ENCODE measurements at regions not wholly inside any gene's neighbourhood (a gene's known extent, or its start where the extent isn't known, plus 50 kb on each side); places are given as distances from the start of the nearest gene placed in this dataset.

GRCh38 chr14:48035836-48036235 lies 360.4 kb upstream of the MDGA2 start:
- 70% methylated on average over 8 of the region's 8 CpGs for WGBS
- H3K4me1 ChIP-seq (ENCODE audit: control insufficient read depth in 4 of 4, insufficient read depth in 4 of 4, low read length in 3 of 4): no peaks in the 10 kb centered on the region

GRCh38 chr14:48027115-48027514 lies 351.7 kb upstream of the MDGA2 start:
- Histone ChIP-seq H3K4me1 (ENCODE audit: control insufficient read depth in 4 of 4, insufficient read depth in 4 of 4, low read length in 3 of 4) (no peaks in the 10 kb centered on the region), H3K36me3 (ENCODE audit: control insufficient read depth in 4 of 4, insufficient read depth in 3 of 4, low read depth in 1 of 4, low read length in 3 of 4) (no peaks in the 10 kb centered on the region), H3K9ac (ENCODE audit: low read depth in 1 of 2, low read length in 2 of 2) (no peak overlapping the region), H3K27me3 (ENCODE audit: control insufficient read depth in 4 of 4, insufficient read depth in 4 of 4, low read length in 3 of 4) (no peaks in the 10 kb centered on the region), H3K27ac (ENCODE audit: low read depth in 1 of 2, low read length in 2 of 2) (no peak overlapping the region), H3K9me3 (ENCODE audit: control insufficient read depth in 4 of 4, low read length in 3 of 4) (no peaks in the 10 kb centered on the region), H3K4me3 (ENCODE audit: low read depth in 1 of 3, low read length in 3 of 3) (no peak overlapping the region)
- no peak for TF ChIP-seq YY1 (IDR thresholded peaks at IDR 0.05)
- no peak for TF ChIP-seq FOXA1 (IDR thresholded peaks at IDR 0.05)
- TF ChIP-seq GABPA (IDR thresholded peaks at IDR 0.05 in 1 of 2, conservative IDR thresholded peaks at IDR 0.05 in 1 of 2): no peak
- no peak for TF ChIP-seq SP1 (IDR thresholded peaks at IDR 0.05)
- TF ChIP-seq REST (IDR thresholded peaks at IDR 0.05): no peak
- no peak for TF ChIP-seq TAF1 (conservative IDR thresholded peaks at IDR 0.05)
- no peak for TF ChIP-seq NR2F2 (IDR thresholded peaks at IDR 0.05)
- TF ChIP-seq HNF4A (conservative IDR thresholded peaks at IDR 0.05): no peak
- no peak for TF ChIP-seq JUND (IDR thresholded peaks at IDR 0.05)
- no peak for TF ChIP-seq ATF3 (IDR thresholded peaks at IDR 0.05)
- 75% methylated on average over 2 of the region's 2 CpGs for WGBS
- DNase-seq (ENCODE audit: low spot score): no peak

More at GRCh38 chr14:48035836-48036235, 360.4 kb upstream of the MDGA2 start:
- no peak for TF ChIP-seq NR2F2 (IDR thresholded peaks at IDR 0.05)
- no peak for TF ChIP-seq FOXA1 (IDR thresholded peaks at IDR 0.05)
- no peak for TF ChIP-seq HNF4G (IDR thresholded peaks at IDR 0.05)
- TF ChIP-seq ZBTB33 (IDR thresholded peaks at IDR 0.05): no peak
- no peak for TF ChIP-seq CTCF (IDR thresholded peaks at IDR 0.05; ENCODE audit: low read depth, low read length, missing input control)
- TF ChIP-seq HNF4A (conservative IDR thresholded peaks at IDR 0.05): no peak
- no peak for TF ChIP-seq FOXA2 (IDR thresholded peaks at IDR 0.05)
- no peak for TF ChIP-seq MAX (IDR thresholded peaks at IDR 0.05)
- no peak for TF ChIP-seq RAD21 (IDR thresholded peaks at IDR 0.05)
- no peak for TF ChIP-seq SP1 (IDR thresholded peaks at IDR 0.05)
- no peak for TF ChIP-seq TAF1 (conservative IDR thresholded peaks at IDR 0.05)
- no peak for TF ChIP-seq GABPA (IDR thresholded peaks at IDR 0.05 in 1 of 2, conservative IDR thresholded peaks at IDR 0.05 in 1 of 2)
- TF ChIP-seq JUND (IDR thresholded peaks at IDR 0.05): no peak
- no peak for TF ChIP-seq ATF3 (IDR thresholded peaks at IDR 0.05)
- no peak for TF ChIP-seq YY1 (IDR thresholded peaks at IDR 0.05)
- Histone ChIP-seq H3K27ac (ENCODE audit: low read depth in 1 of 2, low read length in 2 of 2) (no peak overlapping the region), H3K9me3 (ENCODE audit: control insufficient read depth in 4 of 4, low read length in 3 of 4) (peaks cover 0 to 3% (median 0%) of the 10 kb centered on the region in 4 donors), H3K27me3 (ENCODE audit: control insufficient read depth in 4 of 4, insufficient read depth in 4 of 4, low read length in 3 of 4) (no peaks in the 10 kb centered on the region), H3K9ac (ENCODE audit: low read depth in 1 of 2, low read length in 2 of 2) (no peak overlapping the region), H3K36me3 (ENCODE audit: control insufficient read depth in 4 of 4, insufficient read depth in 3 of 4, low read depth in 1 of 4, low read length in 3 of 4) (no peaks in the 10 kb centered on the region), H3K4me3 (ENCODE audit: low read depth in 1 of 3, low read length in 3 of 3) (no peak overlapping the region)
- no peak for DNase-seq (ENCODE audit: low spot score)
